Colonic mucosa (tissue), 4 donors: ENCODE measurements at regions not wholly inside any gene's neighbourhood (a gene's known extent, or its start where the extent isn't known, plus 50 kb on each side); places are given as distances from the start of the nearest gene placed in this dataset.

Experiments
- DNase-seq: peaks from one replicate; pipeline ENCODE4 v3.0.0-alpha.2; 2020
- H3K27ac ChIP-seq: fragments of 200-600 bp; one replicate; pipeline ENCODE4 v1.8.0; 2021
- H3K27me3 ChIP-seq: fragments of 200-600 bp; one replicate; pipeline ENCODE4 v1.8.0; 2021
- H3K36me3 ChIP-seq: fragments of 200-600 bp; one replicate; pipeline ENCODE4 v1.8.0; 2021
- H3K4me1 ChIP-seq: fragments of 200-600 bp; one replicate; pipeline ENCODE4 v1.8.0; 2021; ENCODE audit warnings: mild to moderate bottlenecking
- H3K4me3 ChIP-seq: fragments of 200-600 bp; one replicate; pipeline ENCODE4 v1.8.0; 2021
- H3K9ac ChIP-seq, 2 donors: one replicate each; pipeline ENCODE4 v1.7.0; 2013; ENCODE audit warnings: control low read depth in 2 of 2, low read depth in 2 of 2, low read length in 2 of 2
- H3K9me3 ChIP-seq: fragments of 200-600 bp; one replicate; pipeline ENCODE4 v1.8.0; 2021
- CTCF ChIP-seq: fragments of 200-600 bp; IDR thresholded peaks from one replicate; pipeline ENCODE4 v1.8.0; 2022; ENCODE audit warnings: antibody characterized with exemption, mild to moderate bottlenecking
- intact Hi-C: fragments of 100-400 bp; cut with DNase I; formaldehyde crosslinking; loops from one replicate; pipeline ENCODE4 v1.14.1; 2022
- donor health status: healthy.
- donor health status: DM: no; HTN: no; CAD: no.
- donor health status: DM: no; HTN: no; CAD: no.

- no peaks in the 10 kb centered on the region for H3K36me3 ChIP-seq
- no peak for DNase-seq
- no peak for TF ChIP-seq CTCF
- no peak overlapping the region for H3K27ac ChIP-seq
- no peaks in the 10 kb centered on the region for H3K27me3 ChIP-seq
- no peaks in the 10 kb centered on the region for H3K4me1 ChIP-seq
- H3K9ac ChIP-seq, result no peak overlapping the region
- intact Hi-C loops, result no loop called here
- H3K9me3 ChIP-seq, result no peaks in the 10 kb centered on the region
- H3K4me3 ChIP-seq, result no peak overlapping the region
Observed at GRCh38 chr3:139234491-139234890, 109.3 kb upstream of the MRPS22 start.

DNA sequence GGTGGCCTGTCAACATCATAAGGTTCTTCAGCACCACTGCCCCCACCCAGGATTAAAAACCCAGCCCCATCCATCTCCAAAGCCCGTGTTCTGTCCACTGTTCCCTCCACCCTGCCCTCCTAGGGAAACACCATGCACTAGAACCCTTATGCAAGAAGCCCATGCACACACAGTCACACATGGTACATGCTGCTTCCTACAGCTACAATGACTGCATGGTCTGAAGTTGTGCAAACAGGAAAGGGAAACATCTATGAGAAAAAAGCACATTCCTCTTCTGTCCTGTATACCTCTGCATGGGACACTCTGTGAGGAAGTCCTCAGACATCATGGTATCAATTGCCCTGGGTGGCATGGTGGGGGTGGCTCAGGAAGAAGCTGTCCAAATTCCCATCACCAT lies 108.6 kb upstream of the MRPS22 start:
- no peaks in the 10 kb centered on the region for H3K4me1 ChIP-seq
- H3K9me3 ChIP-seq, result no peaks in the 10 kb centered on the region
- H3K27ac ChIP-seq, result no peak overlapping the region
- no peak for TF ChIP-seq CTCF
- H3K9ac ChIP-seq, result no peak overlapping the region
- no peaks in the 10 kb centered on the region for H3K27me3 ChIP-seq
- intact Hi-C loops, result no loop called here
- DNase-seq, result no peak
- H3K4me3 ChIP-seq, result no peak overlapping the region
- H3K36me3 ChIP-seq, result no peaks in the 10 kb centered on the region

GRCh38 chr3:139236336-139236735 lies 107.5 kb upstream of the MRPS22 start:
- H3K27ac ChIP-seq, result no peak overlapping the region
- no peak overlapping the region for H3K4me3 ChIP-seq
- no peaks in the 10 kb centered on the region for H3K9me3 ChIP-seq
- no peak for DNase-seq
- H3K9ac ChIP-seq, result no peak overlapping the region
- H3K27me3 ChIP-seq, result no peaks in the 10 kb centered on the region
- no peak for TF ChIP-seq CTCF
- no peaks in the 10 kb centered on the region for H3K4me1 ChIP-seq
- intact Hi-C loops, result no loop called here
- no peaks in the 10 kb centered on the region for H3K36me3 ChIP-seq

DNA sequence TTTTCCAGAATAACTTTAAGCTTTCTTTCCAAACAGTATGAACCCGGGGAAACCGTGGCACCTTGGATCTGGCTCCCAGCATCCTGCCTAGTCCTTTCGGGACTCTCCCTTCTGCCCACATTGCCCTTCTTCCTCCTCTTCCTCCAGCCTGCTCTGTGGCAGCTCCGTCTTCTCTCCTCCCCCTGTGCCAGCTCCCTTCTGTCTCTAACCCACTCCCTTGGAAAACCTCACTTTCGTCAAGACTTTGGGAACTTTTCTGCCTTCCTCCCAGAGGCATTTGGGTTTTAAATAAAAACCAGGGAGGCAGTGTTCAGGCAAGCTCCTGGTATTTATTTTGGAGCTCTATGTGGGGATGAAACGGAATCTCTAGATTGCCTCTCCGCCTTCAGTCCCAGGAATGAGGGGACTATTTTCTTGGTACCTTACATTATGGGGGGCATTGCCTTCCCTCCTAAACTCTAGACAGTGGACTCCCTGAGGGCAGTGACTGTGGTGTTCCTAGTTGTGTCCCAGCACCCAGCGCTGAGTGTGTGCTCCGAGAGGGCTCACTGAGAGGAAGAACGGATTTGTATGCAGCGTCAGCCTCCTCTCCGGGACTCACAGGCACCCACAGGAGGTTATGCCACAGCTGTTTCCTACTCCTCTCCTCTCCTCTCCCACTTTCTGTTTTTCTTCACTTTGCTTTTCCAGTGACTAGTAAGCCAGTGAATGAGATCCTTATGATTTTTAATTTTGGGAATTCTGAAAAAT lies 105.4 kb upstream of the MRPS22 start:
- no peak for DNase-seq
- intact Hi-C loops, result no loop called here
- H3K4me1 ChIP-seq, result no peaks in the 10 kb centered on the region
- no peaks in the 10 kb centered on the region for H3K36me3 ChIP-seq
- H3K27ac ChIP-seq, result no peak overlapping the region
- no peak overlapping the region for H3K9ac ChIP-seq
- H3K27me3 ChIP-seq, result no peaks in the 10 kb centered on the region
- no peak for TF ChIP-seq CTCF
- no peaks in the 10 kb centered on the region for H3K9me3 ChIP-seq
- H3K4me3 ChIP-seq, result no peak overlapping the region

GRCh38 chr3:139239550-139239949 lies 104.3 kb upstream of the MRPS22 start:
- H3K27ac ChIP-seq, result no peak overlapping the region
- no peaks in the 10 kb centered on the region for H3K36me3 ChIP-seq
- H3K9me3 ChIP-seq, result no peaks in the 10 kb centered on the region
- no peaks in the 10 kb centered on the region for H3K4me1 ChIP-seq
- intact Hi-C loops, result no loop called here
- no peaks in the 10 kb centered on the region for H3K27me3 ChIP-seq
- H3K4me3 ChIP-seq, result no peak overlapping the region
- H3K9ac ChIP-seq, result no peak overlapping the region
- no peak for TF ChIP-seq CTCF
- DNase-seq, result no peak
